ENCODE measurements at regions not wholly inside any gene's neighbourhood (a gene's known extent, or its start where the extent isn't known, plus 50 kb on each side); places are given as distances from the start of the nearest gene placed in this dataset.

DNA sequence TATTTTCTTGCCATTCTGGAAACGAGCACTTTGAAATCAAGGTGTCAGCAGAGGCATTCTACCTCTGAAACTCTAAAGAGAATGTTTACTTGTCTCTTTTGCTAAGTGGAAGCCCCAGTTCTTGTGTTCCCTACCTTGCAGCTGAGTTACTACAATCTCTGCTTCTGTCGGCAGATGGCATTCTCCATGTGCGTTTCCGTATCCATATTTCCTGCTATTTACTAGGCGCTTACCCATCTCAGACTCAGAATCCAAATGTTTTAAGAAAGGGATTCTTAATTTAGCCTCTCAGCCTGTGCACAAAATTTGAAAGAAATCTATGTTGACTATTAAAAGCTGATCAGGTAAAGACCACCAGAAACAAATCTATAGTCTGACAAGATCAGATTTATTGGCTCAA, 221.3 kb upstream of the FTMT start:
- H3K9me3 ChIP-seq (ENCODE audit: control insufficient read depth, insufficient read depth, low read length), result no peaks in the 10 kb centered on the region
- intact Hi-C loops (cut with micrococcal nuclease), result no loop called here
- H3K36me3 ChIP-seq (ENCODE audit: control insufficient read depth, insufficient read depth, low read length), result no peaks in the 10 kb centered on the region
- H4K8ac ChIP-seq (ENCODE audit: low read depth in 2 of 2, low read length in 2 of 2), result no peak overlapping the region
- H2AK5ac ChIP-seq (ENCODE audit: low read depth, low read length), result no peak overlapping the region
- no peaks in the 10 kb centered on the region for H3K79me1 ChIP-seq (ENCODE audit: low read depth in 1 of 2, low read length in 2 of 2)
- dilution Hi-C loops (cut with HindIII; ENCODE audit: low sequenced_read_pairs, unreplicated experiment), result no loop called here
- DNase-seq (peak; percentile 0), ATAC-seq (ENCODE audit: low read depth) (no peak)
- H3K4me3 ChIP-seq (ENCODE audit: insufficient read depth, low read depth, low read length), result no peak overlapping the region
- H2BK120ac ChIP-seq (ENCODE audit: low read depth, low read length), result no peak overlapping the region
- WGBS, 2 experiments (ENCODE audit: extremely low coverage in 2 of 2, insufficient read length in 1 of 2), result 11% methylated on average over 1 of the region's 5 CpGs; no CpG with 5 or more reads in 1 of the 2 experiments
- H3K23ac ChIP-seq (ENCODE audit: low read depth, low read length), result no peak overlapping the region
- H3K4me2 ChIP-seq (ENCODE audit: low read depth, low read length), result no peak overlapping the region
- H2BK15ac ChIP-seq (ENCODE audit: low read depth, low read length), result no peak overlapping the region
- CTCF ChIA-PET, result interaction anchor here (0.6 to 1.0 kb wide), 2 partner anchors 331 to 333 kb away, joined by 3 read pairs; no protein-coding TSS in a partner anchor
- no peaks in the 10 kb centered on the region for H3K27me3 ChIP-seq (ENCODE audit: control insufficient read depth, insufficient read depth, low read length)
- H4K91ac ChIP-seq (ENCODE audit: insufficient read depth, low read depth, low read length), result no peak overlapping the region
- in situ Hi-C loops (cut with MboI; ENCODE audit: low sequenced_read_pairs), result no loop called here
- no peak overlapping the region for H2AFZ ChIP-seq (replicated peaks; ENCODE audit: low read length, poor library complexity)
- BruUV-seq (replicated peaks), result no TSS peak
- no peak overlapping the region for H3K9ac ChIP-seq (ENCODE audit: low read depth, low read length)
- H4K20me1 ChIP-seq (ENCODE audit: insufficient read depth, low read length), result no peaks in the 10 kb centered on the region
- no peak overlapping the region for H3K14ac ChIP-seq (replicated peaks; ENCODE audit: low read depth, low read length)
- H3K27ac ChIP-seq (ENCODE audit: insufficient read depth, low read length), result no peak overlapping the region
- no peak overlapping the region for H3K56ac ChIP-seq (ENCODE audit: extremely low read depth, insufficient read depth, low read length)
- H3K18ac ChIP-seq (ENCODE audit: low read depth, low read length), result no peak overlapping the region
- H4K5ac ChIP-seq (ENCODE audit: low read depth, low read length), result no peak overlapping the region
- H2BK20ac ChIP-seq (ENCODE audit: low read depth, low read length), result no peak overlapping the region
- TF ChIP-seq CEBPB (IDR thresholded peaks at IDR 0.05; ENCODE audit: low read depth, low read length), result no peak
- TF ChIP-seq, protein P1, sequence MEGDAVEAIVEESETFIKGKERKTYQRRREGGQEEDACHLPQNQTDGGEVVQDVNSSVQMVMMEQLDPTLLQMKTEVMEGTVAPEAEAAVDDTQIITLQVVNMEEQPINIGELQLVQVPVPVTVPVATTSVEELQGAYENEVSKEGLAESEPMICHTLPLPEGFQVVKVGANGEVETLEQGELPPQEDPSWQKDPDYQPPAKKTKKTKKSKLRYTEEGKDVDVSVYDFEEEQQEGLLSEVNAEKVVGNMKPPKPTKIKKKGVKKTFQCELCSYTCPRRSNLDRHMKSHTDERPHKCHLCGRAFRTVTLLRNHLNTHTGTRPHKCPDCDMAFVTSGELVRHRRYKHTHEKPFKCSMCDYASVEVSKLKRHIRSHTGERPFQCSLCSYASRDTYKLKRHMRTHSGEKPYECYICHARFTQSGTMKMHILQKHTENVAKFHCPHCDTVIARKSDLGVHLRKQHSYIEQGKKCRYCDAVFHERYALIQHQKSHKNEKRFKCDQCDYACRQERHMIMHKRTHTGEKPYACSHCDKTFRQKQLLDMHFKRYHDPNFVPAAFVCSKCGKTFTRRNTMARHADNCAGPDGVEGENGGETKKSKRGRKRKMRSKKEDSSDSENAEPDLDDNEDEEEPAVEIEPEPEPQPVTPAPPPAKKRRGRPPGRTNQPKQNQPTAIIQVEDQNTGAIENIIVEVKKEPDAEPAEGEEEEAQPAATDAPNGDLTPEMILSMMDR (conservative IDR thresholded peaks at IDR 0.05; ENCODE audit: low read depth, low read length), result 0 out of 2 replicates have a peak, but pooled peaks have one; percentile 3
- TF ChIP-seq RCOR1 (IDR thresholded peaks at IDR 0.05; ENCODE audit: insufficient replicate concordance, low read length), result no peak
- H3K4ac ChIP-seq (ENCODE audit: low read depth, low read length), result no peak overlapping the region
- POLR2A ChIA-PET (ENCODE audit: unreplicated experiment), result no interaction called here
- H3K4me1 ChIP-seq (ENCODE audit: control insufficient read depth, insufficient read depth, low read length), result no peaks in the 10 kb centered on the region
- H2BK5ac ChIP-seq (ENCODE audit: low read depth, low read length, poor library complexity, severe bottlenecking), result no peak overlapping the region
- no peak overlapping the region for H2AK9ac ChIP-seq (replicated peaks; ENCODE audit: low read depth, low read length, poor library complexity)
- H3K9me1 ChIP-seq (ENCODE audit: insufficient read depth, low read length), result no peaks in the 10 kb centered on the region

Data from IMR-90 (cell line).